ENCODE measurements at regions not wholly inside any gene's neighbourhood (a gene's known extent, or its start where the extent isn't known, plus 50 kb on each side); places are given as distances from the start of the nearest gene placed in this dataset.

- DNase-seq (ENCODE audit: low read depth) = no peak
- no peak overlapping the region for H3K4me3 ChIP-seq (ENCODE audit: low read depth, low read length)
- TF ChIP-seq MAX (IDR thresholded peaks at IDR 0.05; ENCODE audit: low read depth, low read length) = no peak
- TF ChIP-seq CTCF (IDR thresholded peaks at IDR 0.05; ENCODE audit: low read depth, low read length) = no peak
- TF ChIP-seq MYC (IDR thresholded peaks at IDR 0.05; ENCODE audit: low read depth, low read length) = no peak
- TF ChIP-seq POLR2A (IDR thresholded peaks at IDR 0.05; ENCODE audit: extremely low read depth, insufficient read length) = no peak
Observed at GRCh38 chr1:82114887-82115286, 314.2 kb downstream of the ADGRL2 start.

DNA sequence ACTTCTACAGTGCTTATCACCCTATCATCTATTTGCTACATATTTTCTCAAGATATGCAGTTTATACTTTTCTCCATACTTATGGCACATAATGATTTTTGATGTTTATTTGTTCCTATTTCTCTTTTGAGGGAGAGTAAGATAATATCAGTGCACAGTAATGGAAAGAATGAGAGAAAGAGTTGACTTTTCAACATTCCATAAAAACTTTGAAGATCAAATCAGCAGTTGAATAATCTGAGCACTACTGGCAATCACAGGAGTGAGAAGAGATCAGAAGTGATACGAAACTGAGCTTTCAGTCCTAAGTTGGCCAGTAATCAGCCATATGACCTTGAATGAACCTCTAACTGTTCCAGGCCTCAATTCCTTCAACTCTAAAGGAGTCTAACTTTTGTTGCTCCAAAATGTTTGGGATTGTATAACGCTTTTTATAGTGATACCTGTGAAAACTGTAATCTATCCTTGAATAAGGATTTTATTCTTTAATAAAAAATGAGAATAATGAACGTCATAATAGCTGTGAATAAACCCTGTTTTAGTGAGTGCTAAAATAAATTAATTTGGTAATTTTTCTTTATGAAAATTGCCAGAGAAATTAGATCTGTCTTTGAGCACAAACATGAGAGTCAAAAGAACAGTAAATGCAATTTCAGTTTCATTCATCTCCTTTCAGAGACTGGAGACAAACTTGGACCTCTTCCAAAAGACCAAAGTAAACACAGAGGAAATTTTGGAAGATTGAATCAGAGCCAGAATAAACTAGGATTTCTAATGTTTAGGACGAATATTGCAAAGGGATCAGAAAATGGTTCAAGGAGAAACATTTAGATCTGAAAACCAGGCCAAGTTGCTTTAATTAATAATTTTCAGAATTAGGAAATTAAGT is 309.9 kb downstream of the ADGRL2 start:
- no peak for DNase-seq (ENCODE audit: low read depth)
- no peak overlapping the region for H3K4me3 ChIP-seq (ENCODE audit: low read depth, low read length)
- TF ChIP-seq CTCF (IDR thresholded peaks at IDR 0.05; ENCODE audit: low read depth, low read length) = no peak
- TF ChIP-seq MYC (IDR thresholded peaks at IDR 0.05; ENCODE audit: low read depth, low read length) = no peak
- no peak for TF ChIP-seq POLR2A (IDR thresholded peaks at IDR 0.05; ENCODE audit: extremely low read depth, insufficient read length)
- TF ChIP-seq MAX (IDR thresholded peaks at IDR 0.05; ENCODE audit: low read depth, low read length) = no peak

DNA sequence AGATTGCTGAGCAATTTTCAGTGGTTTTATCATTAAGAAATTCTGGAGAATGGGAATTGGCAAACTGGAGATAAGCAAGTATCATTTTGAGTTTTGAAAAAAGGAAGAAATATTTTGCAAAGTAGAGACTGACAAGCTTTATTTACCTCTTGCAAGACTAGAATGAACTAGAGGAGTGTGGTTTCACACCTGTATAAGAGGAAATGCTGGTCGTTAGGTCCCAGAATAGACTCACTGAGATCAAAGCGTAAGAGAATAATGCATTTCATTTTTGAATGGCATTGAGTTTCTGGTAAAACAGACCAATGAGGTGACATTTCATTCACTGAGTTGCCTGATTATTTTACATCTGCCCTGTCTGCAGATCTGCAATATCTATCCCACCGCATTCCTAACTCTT is 308.1 kb downstream of the ADGRL2 start:
- no peak for TF ChIP-seq CTCF (IDR thresholded peaks at IDR 0.05; ENCODE audit: low read depth, low read length)
- TF ChIP-seq MYC (IDR thresholded peaks at IDR 0.05; ENCODE audit: low read depth, low read length) = no peak
- no peak for TF ChIP-seq MAX (IDR thresholded peaks at IDR 0.05; ENCODE audit: low read depth, low read length)
- no peak for TF ChIP-seq POLR2A (IDR thresholded peaks at IDR 0.05; ENCODE audit: extremely low read depth, insufficient read length)
- no peak for DNase-seq (ENCODE audit: low read depth)
- H3K4me3 ChIP-seq (ENCODE audit: low read depth, low read length) = no peak overlapping the region

GRCh38 chr1:82106672-82107071 is 305.9 kb downstream of the ADGRL2 start:
- no peak for DNase-seq (ENCODE audit: low read depth)
- H3K4me3 ChIP-seq (ENCODE audit: low read depth, low read length) = no peak overlapping the region
- no peak for TF ChIP-seq MAX (IDR thresholded peaks at IDR 0.05; ENCODE audit: low read depth, low read length)
- TF ChIP-seq CTCF (IDR thresholded peaks at IDR 0.05; ENCODE audit: low read depth, low read length) = no peak
- no peak for TF ChIP-seq MYC (IDR thresholded peaks at IDR 0.05; ENCODE audit: low read depth, low read length)
- no peak for TF ChIP-seq POLR2A (IDR thresholded peaks at IDR 0.05; ENCODE audit: extremely low read depth, insufficient read length)

DNA sequence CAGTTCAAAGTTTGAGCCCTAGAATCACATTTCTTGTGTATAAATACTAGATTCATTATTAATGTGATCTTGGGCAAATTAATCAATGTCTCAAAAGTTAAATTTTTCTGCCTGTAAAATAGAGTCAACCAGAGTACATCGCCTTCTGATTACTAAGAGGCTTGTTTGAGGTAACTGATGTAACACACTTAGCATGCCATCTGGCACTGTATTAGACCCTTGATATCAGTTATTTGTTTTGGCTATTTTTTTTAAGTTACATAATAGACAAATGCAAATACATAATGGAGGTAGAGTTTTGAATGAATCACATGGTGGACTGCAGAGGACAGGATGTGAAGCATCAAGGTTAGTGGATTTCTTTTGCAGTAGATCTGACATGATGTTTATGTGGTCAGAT is 298.4 kb downstream of the ADGRL2 start:
- no peak overlapping the region for H3K4me3 ChIP-seq (ENCODE audit: low read depth, low read length)
- DNase-seq (ENCODE audit: low read depth) = no peak
- no peak for TF ChIP-seq POLR2A (IDR thresholded peaks at IDR 0.05; ENCODE audit: extremely low read depth, insufficient read length)

DNA sequence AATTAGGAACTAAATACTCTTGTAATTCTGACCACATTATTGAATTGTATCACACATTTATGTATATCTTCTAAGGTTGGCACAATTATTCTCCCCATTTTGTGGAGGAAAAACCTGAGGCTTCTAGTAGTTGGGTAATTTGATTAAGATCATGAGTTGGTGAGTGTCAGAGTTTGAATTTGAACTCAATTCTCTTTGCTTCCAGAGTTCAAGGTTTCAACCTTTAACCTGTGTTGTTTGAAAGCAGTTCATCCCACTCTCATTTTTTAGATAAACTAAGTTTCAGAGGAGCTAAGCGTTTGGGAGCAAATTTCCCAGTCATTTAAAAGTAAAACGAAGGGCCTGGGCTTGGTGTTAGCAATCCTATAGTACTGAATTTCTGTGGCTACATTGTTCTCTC is 293.4 kb downstream of the ADGRL2 start:
- TF ChIP-seq POLR2A (IDR thresholded peaks at IDR 0.05; ENCODE audit: extremely low read depth, insufficient read length) = no peak
- no peak for TF ChIP-seq CTCF (IDR thresholded peaks at IDR 0.05; ENCODE audit: low read depth, low read length)
- no peak for TF ChIP-seq MAX (IDR thresholded peaks at IDR 0.05; ENCODE audit: low read depth, low read length)
- TF ChIP-seq MYC (IDR thresholded peaks at IDR 0.05; ENCODE audit: low read depth, low read length) = no peak
- H3K4me3 ChIP-seq (ENCODE audit: low read depth, low read length) = no peak overlapping the region
- no peak for DNase-seq (ENCODE audit: low read depth)

Data from NB4 (cell line).